Nucleus accumbens (tissue), 56 donors: ENCODE measurements at regions not wholly inside any gene's neighbourhood (a gene's known extent, or its start where the extent isn't known, plus 50 kb on each side); places are given as distances from the start of the nearest gene placed in this dataset.
"Not testable (repeated sequence)": the region's sequence is repeated elsewhere in the genome, so short reads cannot be mapped to it uniquely, and the experiment has no call there.

Experiments used
- DNase-seq, 56 donors: peaks; one replicate each; lab custom pipeline; 2025; lab: John Stamatoyannopoulos, UW

DNA sequence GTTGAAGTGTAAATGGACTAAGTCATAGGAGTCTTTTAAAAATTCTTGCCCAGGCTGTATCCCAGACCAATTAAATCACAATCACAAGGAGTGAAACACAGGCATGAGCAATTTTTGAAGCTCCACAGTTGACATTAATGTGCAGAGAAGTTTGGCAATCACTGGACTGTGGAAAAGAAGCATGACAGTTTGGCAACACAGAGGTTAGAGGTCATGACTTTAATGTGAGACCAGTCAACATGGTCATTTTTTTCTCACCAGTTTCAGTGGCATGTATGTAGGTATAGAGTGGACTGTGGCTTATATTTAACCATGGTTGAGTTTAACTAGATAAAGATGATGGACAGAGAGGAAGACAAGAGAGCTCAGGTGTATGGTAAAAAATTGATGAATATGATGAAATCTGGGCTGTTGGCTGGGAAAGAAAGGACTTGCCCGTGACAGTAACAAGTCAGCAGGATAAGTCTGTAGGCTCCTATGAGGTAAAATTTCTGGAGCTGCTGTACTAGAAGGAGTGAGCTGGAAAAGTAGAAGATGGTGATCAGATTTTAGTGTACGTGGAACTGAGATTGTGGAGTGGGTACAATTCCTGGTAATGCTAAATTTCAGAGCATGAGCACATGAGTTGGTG lies 432.2 kb upstream of the GHITM start:
- no peak for DNase-seq

DNA sequence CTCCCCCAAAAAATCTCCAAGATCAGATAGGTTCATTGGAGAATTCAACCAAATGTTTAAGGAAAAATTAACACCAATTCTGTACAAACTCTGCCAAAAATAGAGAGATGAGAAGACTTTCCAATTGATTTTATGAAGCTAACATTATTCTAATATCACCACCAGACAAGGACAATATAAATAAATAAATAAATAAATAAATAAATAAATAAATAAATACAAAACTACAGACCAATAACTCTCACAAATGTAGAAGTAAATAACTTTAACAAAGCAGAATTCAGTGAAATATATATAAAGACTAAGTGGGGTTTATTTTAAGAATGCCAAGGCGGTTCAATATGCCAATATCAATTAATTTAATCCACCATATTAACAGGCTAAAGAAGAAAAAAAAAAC lies 425.9 kb upstream of the GHITM start:
- DNase-seq: no peak

DNA sequence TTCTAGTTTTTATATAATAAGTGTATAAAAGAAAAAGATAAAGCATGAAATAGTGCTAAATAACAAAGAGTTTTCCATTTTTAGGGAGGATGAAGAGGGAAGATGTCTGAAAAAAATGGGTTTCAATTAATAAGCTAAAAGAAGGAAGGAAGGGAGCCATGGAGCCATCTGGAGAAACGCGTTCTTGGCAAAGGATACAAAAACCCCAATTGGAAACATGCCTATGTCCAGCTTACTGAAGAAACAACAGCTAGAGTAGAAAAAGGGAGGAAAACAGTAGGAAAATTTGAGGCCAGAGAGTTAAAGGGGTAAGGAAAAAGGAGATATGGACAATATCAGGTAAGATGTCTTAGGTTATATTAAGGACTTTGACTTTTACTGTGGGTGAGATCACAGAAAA lies 416.2 kb upstream of the GHITM start:
- no peak for DNase-seq

- DNase-seq: no peak
These were observed 414.7 kb upstream of the GHITM start for GRCh38 chr10:83724471-83725241.

- no peak for DNase-seq
These were observed 413.7 kb upstream of the GHITM start for GRCh38 chr10:83725567-83725966.

GRCh38 chr10:83734278-83734677 lies 405.0 kb upstream of the GHITM start:
- DNase-seq: no peak

- DNase-seq: no peak
These were observed 403.3 kb upstream of the GHITM start for GRCh38 chr10:83736008-83736407.

GRCh38 chr10:83750604-83751003 lies 388.7 kb upstream of the GHITM start:
- no peak for DNase-seq

- no peak for DNase-seq
These were observed 385.8 kb upstream of the GHITM start for GRCh38 chr10:83753490-83753889.

DNA sequence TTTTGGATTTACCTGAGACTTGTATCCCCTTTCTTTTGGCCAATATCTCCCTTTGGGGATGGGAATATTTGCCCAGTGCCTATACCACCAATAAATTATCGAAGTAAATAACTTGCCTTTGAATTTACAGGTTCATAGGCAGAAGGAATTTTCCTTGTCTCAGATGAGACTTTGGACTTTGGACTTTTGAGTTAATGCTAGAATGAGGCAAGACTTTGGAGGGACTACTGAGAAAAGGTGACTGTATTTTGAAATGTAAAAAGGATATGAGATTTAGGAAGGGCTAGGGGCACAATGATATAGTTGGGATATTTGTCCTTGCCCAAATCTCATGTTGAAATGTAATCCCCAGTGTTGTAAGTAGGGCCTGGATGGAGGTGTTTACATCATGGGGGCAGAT lies 384.5 kb upstream of the GHITM start:
- DNase-seq: no peak

DNA sequence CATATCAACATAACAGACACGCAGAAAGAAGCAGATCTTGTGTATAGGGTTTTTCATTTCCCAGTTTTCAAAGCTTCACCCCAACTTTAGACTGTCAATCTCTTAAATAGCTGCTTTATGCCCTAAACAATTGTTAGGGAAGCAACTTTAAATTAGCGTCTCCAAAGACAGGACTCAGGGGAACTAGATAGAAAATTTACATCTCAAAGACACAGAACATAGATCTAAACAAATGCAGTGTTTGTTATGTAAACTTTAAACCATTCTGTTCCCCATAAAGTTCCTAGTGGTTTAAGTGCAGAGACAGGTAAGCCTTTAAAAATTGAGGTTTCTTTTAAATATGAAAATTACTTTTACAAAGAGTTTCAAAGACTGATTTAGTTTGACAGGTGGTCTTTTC lies 379.2 kb upstream of the GHITM start:
- no peak for DNase-seq

DNA sequence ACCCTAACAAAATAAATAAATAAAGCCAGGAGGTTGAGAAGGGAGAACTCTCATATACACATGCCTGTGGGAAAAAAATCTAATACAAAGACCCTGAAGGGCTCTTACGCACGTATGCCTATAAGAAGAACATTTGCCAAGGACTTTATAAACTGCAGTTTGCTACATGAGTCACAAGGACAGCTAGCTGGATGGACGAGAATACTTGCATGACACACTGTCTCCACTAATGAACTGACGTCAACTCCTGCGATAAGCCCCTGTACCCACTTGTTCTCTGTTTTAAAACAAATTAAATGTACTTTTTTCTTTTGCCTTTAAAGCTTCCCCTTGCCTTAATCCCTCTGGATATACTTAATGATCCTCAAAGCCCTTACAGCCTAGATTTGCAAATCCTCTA lies 374.6 kb upstream of the GHITM start:
- DNase-seq: no peak

DNA sequence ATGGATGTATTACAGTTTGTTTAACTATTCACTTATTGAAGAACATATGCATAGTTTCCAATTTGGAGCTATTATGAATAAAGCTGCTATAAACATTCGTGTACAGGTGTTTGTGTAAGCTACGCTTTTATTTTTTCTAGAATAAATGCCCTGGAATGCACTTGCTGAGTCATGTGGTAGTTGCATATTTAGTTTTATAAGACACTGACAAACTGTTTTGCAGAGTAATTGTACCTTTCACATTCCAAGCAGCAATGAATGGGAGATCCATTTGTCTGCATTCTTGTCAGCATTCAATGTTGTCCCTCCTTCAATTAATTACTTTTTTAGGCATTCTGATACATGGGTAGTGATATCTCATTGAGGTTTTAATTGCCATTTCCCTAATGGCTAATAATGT lies 373.6 kb upstream of the GHITM start:
- no peak for DNase-seq

DNA sequence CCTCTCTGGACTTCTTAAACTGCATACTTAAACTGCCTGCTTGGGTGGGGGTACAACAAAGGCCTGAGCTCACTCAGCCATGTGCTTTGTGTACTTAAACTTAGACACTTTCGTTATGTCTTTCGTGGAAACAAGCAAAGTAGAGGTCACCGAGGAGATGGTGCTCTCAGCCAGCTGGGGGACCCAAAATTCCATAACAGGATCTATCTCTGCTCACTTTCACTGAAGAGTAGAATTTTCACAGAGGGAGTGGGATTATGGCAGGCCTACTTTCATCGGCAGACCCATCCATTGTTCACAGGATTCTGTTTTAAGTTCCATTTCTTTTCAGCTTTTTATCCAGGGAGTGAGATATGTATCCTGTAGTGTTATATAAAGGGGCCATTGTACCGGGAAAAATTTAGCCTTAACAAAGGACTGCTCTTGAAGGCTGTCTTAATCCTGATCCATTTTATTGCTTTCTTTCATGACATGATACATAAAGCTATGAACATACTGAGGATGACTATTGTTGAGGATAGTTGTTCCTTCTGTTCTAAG lies 370.0 kb upstream of the GHITM start:
- no peak for DNase-seq

DNA sequence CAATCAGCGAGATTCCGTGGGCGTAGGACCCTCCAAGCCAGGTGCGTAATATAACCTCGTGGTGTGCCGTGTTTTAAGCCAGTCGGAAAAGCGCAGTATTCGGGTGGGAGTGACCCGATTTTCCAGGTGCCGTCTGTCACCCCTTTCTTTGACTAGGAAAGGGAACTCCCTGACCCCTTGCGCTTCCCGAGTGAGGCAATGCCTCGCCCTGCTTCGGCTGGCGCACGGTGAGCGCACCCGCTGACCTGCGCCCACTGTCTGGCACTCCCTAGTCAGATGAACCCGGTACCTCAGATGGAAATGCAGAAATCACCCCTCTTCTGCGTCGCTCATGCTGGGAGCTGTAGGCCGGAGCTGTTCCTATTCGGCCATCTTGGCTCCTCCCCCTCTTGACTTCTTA lies 352.6 kb upstream of the GHITM start:
- not testable (repeated sequence) for DNase-seq

GRCh38 chr10:83801983-83802382 lies 337.3 kb upstream of the GHITM start:
- no peak for DNase-seq

- no peak for DNase-seq
These were observed 332.6 kb upstream of the GHITM start for GRCh38 chr10:83806717-83807116.

DNA sequence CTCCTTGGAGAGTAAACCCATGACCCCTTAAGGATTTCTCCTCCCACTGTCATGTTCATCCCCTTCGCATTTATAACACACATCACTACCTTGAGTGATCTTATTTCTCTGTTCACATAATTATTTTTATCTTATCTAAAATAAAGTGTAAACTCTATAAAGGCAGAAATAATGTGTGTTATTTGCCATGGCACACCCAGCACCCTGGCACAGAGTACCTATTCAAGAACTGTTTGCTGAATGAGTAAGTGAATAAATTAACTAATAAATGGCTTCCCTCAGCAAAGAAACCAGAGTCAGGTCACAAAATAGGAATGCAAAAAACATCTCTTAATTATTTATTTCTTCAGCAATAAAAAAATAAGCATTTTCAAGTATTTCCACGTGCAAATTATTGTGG lies 330.3 kb upstream of the GHITM start:
- no peak for DNase-seq

DNA sequence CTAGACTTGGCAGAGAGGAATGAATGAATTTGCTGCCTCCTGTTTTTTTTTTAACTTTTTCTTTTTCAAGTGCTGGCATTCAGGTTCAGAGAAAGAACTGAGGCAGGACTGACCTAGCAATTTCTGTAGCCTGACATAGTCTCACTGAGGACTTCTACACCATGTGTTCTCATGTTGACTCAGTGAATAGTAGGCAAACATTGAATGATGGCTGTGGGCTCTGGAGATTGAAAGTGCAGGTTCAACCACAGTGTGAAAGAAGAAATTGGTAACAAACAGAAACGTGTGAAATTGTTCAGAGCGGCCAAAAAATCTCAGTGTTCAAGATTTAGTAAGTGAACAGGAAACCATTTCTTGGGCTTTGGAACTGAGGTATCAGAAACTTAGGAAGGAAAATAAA lies 322.4 kb upstream of the GHITM start:
- no peak for DNase-seq

- DNase-seq: no peak
These were observed 321.5 kb upstream of the GHITM start for GRCh38 chr10:83817797-83818196.

DNA sequence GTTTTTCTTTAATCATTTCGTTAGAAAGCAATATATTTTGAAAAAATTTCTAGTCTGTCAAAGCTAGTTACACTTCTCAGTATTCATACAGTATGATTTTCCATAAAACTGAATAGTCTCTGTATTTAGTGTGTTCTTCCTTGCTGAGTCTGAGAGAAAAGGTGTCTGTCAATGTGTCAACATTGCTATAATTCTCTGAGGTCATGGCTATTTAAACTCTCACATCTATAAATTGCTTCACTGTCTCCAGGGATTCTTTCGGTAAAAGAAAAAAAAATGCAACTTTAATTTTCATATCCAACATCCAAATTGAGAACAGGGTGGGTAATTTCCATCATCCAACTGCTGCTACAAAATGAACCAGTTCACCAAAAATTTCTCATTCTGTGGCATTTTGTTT lies 319.7 kb upstream of the GHITM start:
- DNase-seq: no peak

GRCh38 chr10:83820033-83820432 lies 319.3 kb upstream of the GHITM start:
- no peak for DNase-seq
